Mesothelial cell of epicardium (in vitro differentiated cells): ENCODE measurements at regions not wholly inside any gene's neighbourhood (a gene's known extent, or its start where the extent isn't known, plus 50 kb on each side); places are given as distances from the start of the nearest gene placed in this dataset.

Source experiments
- DNase-seq, 2 experiments: peaks; one replicate each; pipeline ENCODE4 v3.0.0; 2021; ENCODE audit warnings: low spot score in 2 of 2; ENCODE audit not compliant: unreplicated experiment in 2 of 2
- H3K27ac Mint-ChIP-seq: 2 replicates; pipeline ENCODE4 v1.8.0; 2021; ENCODE audit warnings: mixed read lengths
- H3K27me3 Mint-ChIP-seq: 2 replicates; pipeline ENCODE4 v1.8.0; 2021; ENCODE audit warnings: low read depth, mixed read lengths
- H3K36me3 Mint-ChIP-seq: 2 replicates; pipeline ENCODE4 v1.8.0; 2021; ENCODE audit warnings: mixed read lengths
- H3K4me1 Mint-ChIP-seq: 2 replicates; pipeline ENCODE4 v1.8.0; 2021; ENCODE audit warnings: mixed read lengths
- H3K4me3 Mint-ChIP-seq: 2 replicates; pipeline ENCODE4 v1.8.0; 2021; ENCODE audit warnings: mild to moderate bottlenecking, moderate library complexity, mixed read lengths
- H3K9me3 Mint-ChIP-seq: 2 replicates; pipeline ENCODE4 v1.8.0; 2021; ENCODE audit warnings: mixed read lengths
- CTCF ChIP-seq: fragments of 200-600 bp; sonication (generic); IDR thresholded peaks from one replicate; pipeline ENCODE4 v1.5.0; 2021; ENCODE audit warnings: antibody characterized with exemption; ENCODE audit not compliant: unreplicated experiment

- Mint-ChIP-seq H3K9me3 (peaks cover 3% of the 10 kb centered on the region), H3K27me3 (peaks cover 17% of the 10 kb centered on the region), H3K36me3 (no peaks in the 10 kb centered on the region)
Measured at GRCh38 chr11:133720951-133721350, 124.4 kb downstream of the SPATA19 start.

GRCh38 chr11:133719532-133720235, 125.6 kb downstream of the SPATA19 start:
- no peaks in the 10 kb centered on the region for H3K9me3 Mint-ChIP-seq
- TF ChIP-seq CTCF, result no peak
- no peak overlapping the region for H3K27ac Mint-ChIP-seq

More at GRCh38 chr11:133720951-133721350, 124.4 kb downstream of the SPATA19 start:
- no peak overlapping the region for H3K4me3 Mint-ChIP-seq
- no peaks in the 10 kb centered on the region for H3K4me1 Mint-ChIP-seq
- no peak overlapping the region for H3K27ac Mint-ChIP-seq
- DNase-seq, result no peak
- TF ChIP-seq CTCF, result no peak

GRCh38 chr11:133718831-133719230, 126.5 kb downstream of the SPATA19 start:
- no peaks in the 10 kb centered on the region for H3K36me3 Mint-ChIP-seq
- TF ChIP-seq CTCF, result no peak
- no peaks in the 10 kb centered on the region for H3K9me3 Mint-ChIP-seq
- no peaks in the 10 kb centered on the region for H3K4me1 Mint-ChIP-seq
- H3K27me3 Mint-ChIP-seq, result peaks cover 35% of the 10 kb centered on the region
- DNase-seq, result no peak
- no peak overlapping the region for H3K27ac Mint-ChIP-seq
- H3K4me3 Mint-ChIP-seq, result no peak overlapping the region

More at GRCh38 chr11:133719532-133720235, 125.6 kb downstream of the SPATA19 start:
- Mint-ChIP-seq H3K4me1 (no peaks in the 10 kb centered on the region), H3K27me3 (peaks cover 28% of the 10 kb centered on the region), H3K36me3 (no peaks in the 10 kb centered on the region), H3K4me3 (no peak overlapping the region)
- no peak for DNase-seq

GRCh38 chr11:133718238-133718637, 127.1 kb downstream of the SPATA19 start:
- no peak for TF ChIP-seq CTCF
- no peak for DNase-seq
- no peaks in the 10 kb centered on the region for H3K4me1 Mint-ChIP-seq
- no peak overlapping the region for H3K27ac Mint-ChIP-seq
- peaks cover 38% of the 10 kb centered on the region for H3K27me3 Mint-ChIP-seq
- H3K36me3 Mint-ChIP-seq, result no peaks in the 10 kb centered on the region
- H3K9me3 Mint-ChIP-seq, result no peaks in the 10 kb centered on the region
- H3K4me3 Mint-ChIP-seq, result no peak overlapping the region

- DNase-seq, result no peak
- no peaks in the 10 kb centered on the region for H3K9me3 Mint-ChIP-seq
- no peak overlapping the region for H3K27ac Mint-ChIP-seq
- H3K4me1 Mint-ChIP-seq, result no peaks in the 10 kb centered on the region
- H3K36me3 Mint-ChIP-seq, result no peaks in the 10 kb centered on the region
- TF ChIP-seq CTCF, result no peak
- H3K27me3 Mint-ChIP-seq, result peaks cover 38% of the 10 kb centered on the region
- H3K4me3 Mint-ChIP-seq, result no peak overlapping the region
Measured at GRCh38 chr11:133716602-133717001, 128.7 kb downstream of the SPATA19 start.

GRCh38 chr11:133715602-133716001, 129.7 kb downstream of the SPATA19 start:
- no peaks in the 10 kb centered on the region for H3K4me1 Mint-ChIP-seq
- H3K4me3 Mint-ChIP-seq, result no peak overlapping the region
- H3K36me3 Mint-ChIP-seq, result no peaks in the 10 kb centered on the region
- H3K27ac Mint-ChIP-seq, result no peak overlapping the region
- H3K27me3 Mint-ChIP-seq, result peaks cover 36% of the 10 kb centered on the region
- TF ChIP-seq CTCF, result no peak
- no peak for DNase-seq
- no peaks in the 10 kb centered on the region for H3K9me3 Mint-ChIP-seq
